ENCODE measurements at regions not wholly inside any gene's neighbourhood (a gene's known extent, or its start where the extent isn't known, plus 50 kb on each side); places are given as distances from the start of the nearest gene placed in this dataset.
A peak's percentile ranks its signal among the peaks of the same experiment; 100 is the strongest.

GRCh38 chr2:72032481-72033041, 115.1 kb downstream of the CYP26B1 start:
- no peaks in the 10 kb centered on the region for H3K9me3 ChIP-seq (replicated peaks in 1 of 2; ENCODE audit: control insufficient read depth in 2 of 2, insufficient read depth in 1 of 2, low read depth in 1 of 2, low read length in 2 of 2)
- H3K4me3 ChIP-seq (ENCODE audit: low read length in 2 of 2), result no peak overlapping the region
- no peak overlapping the region for H4K91ac ChIP-seq (ENCODE audit: low read depth, low read length, poor library complexity)
- no peak overlapping the region for H2AFZ ChIP-seq (ENCODE audit: low read length)
- H3K4ac ChIP-seq (ENCODE audit: low read length), result no peak overlapping the region
- H4K8ac ChIP-seq (ENCODE audit: low read depth, low read length), result no peak overlapping the region
- H3K36me3 ChIP-seq (replicated peaks in 1 of 2; ENCODE audit: control insufficient read depth in 2 of 2, insufficient read depth in 2 of 2, low read length in 2 of 2), result no peaks in the 10 kb centered on the region
- H3K4me2 ChIP-seq (ENCODE audit: insufficient read depth, low read length, poor library complexity, severe bottlenecking), result no peak overlapping the region
- H3K27me3 ChIP-seq (ENCODE audit: control insufficient read depth in 3 of 3, insufficient read depth in 3 of 3, low read depth in 1 of 3, low read length in 3 of 3), result no peaks in the 10 kb centered on the region
- H3K4me1 ChIP-seq (ENCODE audit: control insufficient read depth in 2 of 2, insufficient read depth in 1 of 2, low read depth in 1 of 2, low read length in 2 of 2), result peaks cover 0 to 8% of the 10 kb centered on the region in 2 donors
- peak overlapping the region; percentile 15 for H3K14ac ChIP-seq (ENCODE audit: low read length)
- no peak overlapping the region for H2BK120ac ChIP-seq (ENCODE audit: low read depth, low read length)
- peak overlapping the region; percentile 44 for H3K9ac ChIP-seq (ENCODE audit: low read depth, low read length, poor library complexity)
- H2BK5ac ChIP-seq (ENCODE audit: low read length), result no peak overlapping the region
- H2BK12ac ChIP-seq (ENCODE audit: low read length), result no peak overlapping the region
- H3K79me1 ChIP-seq (ENCODE audit: low read depth, low read length), result no peaks in the 10 kb centered on the region
- no peak overlapping the region for H2BK15ac ChIP-seq (ENCODE audit: low read length)
- H2AK5ac ChIP-seq (ENCODE audit: low read depth, low read length), result no peak overlapping the region
- H3K18ac ChIP-seq (ENCODE audit: low read length), result peak overlapping the region; percentile 66
- no CpG with 5 or more reads among the region's 13 CpGs for WGBS, 2 donors (ENCODE audit: extremely low coverage in 2 of 2, insufficient read length in 2 of 2, insufficient replicate concordance in 1 of 2)
- peak overlapping the region; percentile 48 for H3K23ac ChIP-seq (ENCODE audit: low read depth, low read length, poor library complexity)
- no peak overlapping the region for H3K27ac ChIP-seq (replicated peaks; ENCODE audit: low read length)
- no peak for DNase-seq (ENCODE audit: low spot score)

DNA sequence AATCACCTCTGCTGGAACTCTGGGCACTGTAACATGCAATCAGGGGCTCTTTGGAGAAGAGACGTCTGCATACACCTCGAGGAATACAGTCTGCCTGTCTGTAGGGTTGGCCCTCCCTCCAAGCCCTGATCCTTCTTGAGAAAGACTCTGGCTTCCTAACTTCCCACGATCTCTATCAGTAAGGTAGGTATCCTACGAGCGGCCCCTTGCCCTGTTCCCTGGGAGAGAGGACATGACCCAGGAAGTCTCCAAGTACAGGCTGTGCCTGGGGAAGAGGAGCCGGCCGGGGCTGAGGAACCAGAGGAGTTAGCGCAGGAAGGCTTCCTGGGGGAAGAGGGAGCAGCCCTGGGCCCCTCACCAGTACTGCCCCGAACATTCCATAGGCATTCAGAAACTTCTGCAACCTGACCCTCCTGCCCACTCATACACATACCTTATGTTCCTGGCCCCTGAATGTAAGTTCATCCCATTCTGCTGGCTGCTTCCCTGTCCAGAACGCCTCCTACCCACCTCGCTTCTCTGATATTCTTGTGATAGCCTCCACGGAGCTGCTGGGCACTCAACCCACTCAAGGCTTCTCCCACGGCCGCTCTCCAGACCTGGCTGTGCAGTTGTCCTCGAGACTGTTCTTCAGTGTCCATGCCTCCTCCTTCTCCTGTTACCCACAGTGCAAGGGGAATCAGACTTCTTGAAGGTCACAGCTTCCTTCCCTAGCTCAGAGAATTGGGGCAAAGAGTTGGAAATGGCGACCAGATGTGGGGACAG, 116.1 kb downstream of the CYP26B1 start:
- H3K23ac ChIP-seq (ENCODE audit: low read depth, low read length, poor library complexity), result no peak overlapping the region
- H4K8ac ChIP-seq (ENCODE audit: low read depth, low read length), result no peak overlapping the region
- no CpG with 5 or more reads among the region's 16 CpGs for WGBS, 2 donors (ENCODE audit: extremely low coverage in 2 of 2, insufficient read length in 2 of 2, insufficient replicate concordance in 1 of 2)
- no peak overlapping the region for H3K14ac ChIP-seq (ENCODE audit: low read length)
- H2BK12ac ChIP-seq (ENCODE audit: low read length), result no peak overlapping the region
- H3K27me3 ChIP-seq (ENCODE audit: control insufficient read depth in 3 of 3, insufficient read depth in 3 of 3, low read depth in 1 of 3, low read length in 3 of 3), result no peaks in the 10 kb centered on the region
- H3K9me3 ChIP-seq (replicated peaks in 1 of 2; ENCODE audit: control insufficient read depth in 2 of 2, insufficient read depth in 1 of 2, low read depth in 1 of 2, low read length in 2 of 2), result no peaks in the 10 kb centered on the region
- H3K36me3 ChIP-seq (replicated peaks in 1 of 2; ENCODE audit: control insufficient read depth in 2 of 2, insufficient read depth in 2 of 2, low read length in 2 of 2), result no peaks in the 10 kb centered on the region
- peak overlapping the region; percentile 56 for H3K18ac ChIP-seq (ENCODE audit: low read length)
- H2AFZ ChIP-seq (ENCODE audit: low read length), result no peak overlapping the region
- H3K4me1 ChIP-seq (ENCODE audit: control insufficient read depth in 2 of 2, insufficient read depth in 1 of 2, low read depth in 1 of 2, low read length in 2 of 2), result peaks cover 0 to 8% of the 10 kb centered on the region in 2 donors
- no peak overlapping the region for H4K91ac ChIP-seq (ENCODE audit: low read depth, low read length, poor library complexity)
- H2BK120ac ChIP-seq (ENCODE audit: low read depth, low read length), result no peak overlapping the region
- no peak overlapping the region for H3K4me2 ChIP-seq (ENCODE audit: insufficient read depth, low read length, poor library complexity, severe bottlenecking)
- H2AK5ac ChIP-seq (ENCODE audit: low read depth, low read length), result no peak overlapping the region
- no peak overlapping the region for H3K4me3 ChIP-seq (ENCODE audit: low read length in 2 of 2)
- no peak overlapping the region for H3K27ac ChIP-seq (replicated peaks; ENCODE audit: low read length)
- no peak overlapping the region for H3K4ac ChIP-seq (ENCODE audit: low read length)
- no peak overlapping the region for H2BK5ac ChIP-seq (ENCODE audit: low read length)
- no peak overlapping the region for H3K9ac ChIP-seq (ENCODE audit: low read depth, low read length, poor library complexity)
- DNase-seq (ENCODE audit: low spot score), result no peak
- no peaks in the 10 kb centered on the region for H3K79me1 ChIP-seq (ENCODE audit: low read depth, low read length)
- H2BK15ac ChIP-seq (ENCODE audit: low read length), result no peak overlapping the region

DNA sequence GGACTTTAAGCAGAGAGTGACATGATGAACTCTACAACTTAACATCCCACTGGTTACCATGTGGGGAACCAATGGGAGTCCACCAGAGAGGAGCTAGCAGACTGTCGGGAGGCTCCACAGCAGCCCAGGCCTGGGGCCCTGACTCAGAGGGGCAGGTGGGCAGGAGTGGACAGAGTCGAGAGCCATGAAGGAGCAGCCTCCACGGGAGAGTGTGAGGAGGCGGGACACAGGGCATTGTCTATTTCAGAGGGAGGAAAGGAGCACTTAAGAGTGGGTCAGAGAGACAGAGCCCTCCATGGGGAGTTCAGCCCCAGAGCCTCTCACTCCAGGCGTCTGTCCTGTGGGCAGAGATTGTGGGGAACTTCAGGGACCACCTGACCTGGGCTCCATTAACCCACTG, 118.7 kb downstream of the CYP26B1 start:
- Histone ChIP-seq H4K91ac (ENCODE audit: low read depth, low read length, poor library complexity) (no peak overlapping the region), H3K4me3 (ENCODE audit: low read length in 2 of 2) (no peak overlapping the region), H3K27me3 (ENCODE audit: control insufficient read depth in 3 of 3, insufficient read depth in 3 of 3, low read depth in 1 of 3, low read length in 3 of 3) (no peaks in the 10 kb centered on the region), H3K14ac (ENCODE audit: low read length) (no peak overlapping the region), H3K4me2 (ENCODE audit: insufficient read depth, low read length, poor library complexity, severe bottlenecking) (no peak overlapping the region), H2BK15ac (ENCODE audit: low read length) (peak overlapping the region; percentile 56), H3K9me3 (replicated peaks in 1 of 2; ENCODE audit: control insufficient read depth in 2 of 2, insufficient read depth in 1 of 2, low read depth in 1 of 2, low read length in 2 of 2) (no peaks in the 10 kb centered on the region), H2BK120ac (ENCODE audit: low read depth, low read length) (no peak overlapping the region), H2BK5ac (ENCODE audit: low read length) (no peak overlapping the region), H3K4me1 (ENCODE audit: control insufficient read depth in 2 of 2, insufficient read depth in 1 of 2, low read depth in 1 of 2, low read length in 2 of 2) (peaks cover 0 to 8% of the 10 kb centered on the region in 2 donors), H3K79me1 (ENCODE audit: low read depth, low read length) (no peaks in the 10 kb centered on the region), H3K18ac (ENCODE audit: low read length) (peak overlapping the region; percentile 45), H2AK5ac (ENCODE audit: low read depth, low read length) (no peak overlapping the region), H3K27ac (replicated peaks; ENCODE audit: low read length) (no peak overlapping the region), H3K23ac (ENCODE audit: low read depth, low read length, poor library complexity) (no peak overlapping the region), H3K4ac (ENCODE audit: low read length) (no peak overlapping the region), H2BK12ac (ENCODE audit: low read length) (no peak overlapping the region), H3K9ac (ENCODE audit: low read depth, low read length, poor library complexity) (no peak overlapping the region), H4K8ac (ENCODE audit: low read depth, low read length) (no peak overlapping the region), H2AFZ (ENCODE audit: low read length) (no peak overlapping the region), H3K36me3 (replicated peaks in 1 of 2; ENCODE audit: control insufficient read depth in 2 of 2, insufficient read depth in 2 of 2, low read length in 2 of 2) (no peaks in the 10 kb centered on the region)
- no peak for DNase-seq (ENCODE audit: low spot score)
- WGBS, 2 donors (ENCODE audit: extremely low coverage in 2 of 2, insufficient read length in 2 of 2, insufficient replicate concordance in 1 of 2), result no CpG with 5 or more reads among the region's 5 CpGs

DNA sequence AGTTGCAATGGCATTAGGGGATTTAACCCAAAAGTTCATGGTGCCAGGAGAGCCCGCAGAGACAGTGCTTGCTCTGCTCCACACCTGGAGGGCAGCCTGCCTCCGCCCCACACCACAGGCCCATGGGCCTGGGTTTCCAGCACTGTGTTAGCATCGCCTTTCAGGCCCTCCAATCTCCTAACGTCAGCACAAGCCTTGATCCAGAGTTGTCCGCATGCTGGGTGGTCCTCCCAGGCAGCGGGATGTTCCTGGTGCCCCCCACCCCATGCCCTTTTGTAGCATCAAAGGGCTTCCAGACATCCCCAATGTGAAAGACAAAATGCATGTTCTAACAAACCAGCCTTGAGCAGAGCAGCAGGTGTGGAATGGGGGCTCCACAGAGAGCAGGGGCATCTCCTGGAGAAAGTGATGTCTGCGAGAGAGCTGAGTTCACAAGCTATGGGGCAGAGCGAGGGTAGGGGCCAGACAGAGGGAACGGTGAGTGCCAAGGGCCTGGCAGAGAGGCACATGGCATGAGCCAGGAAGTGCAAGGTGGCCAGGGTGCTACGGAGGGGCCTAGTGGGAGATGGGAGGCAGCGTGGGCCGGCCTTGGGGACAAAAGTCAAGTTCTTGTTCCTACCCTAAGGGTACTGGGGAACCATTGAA, 119.2 kb downstream of the CYP26B1 start:
- Histone ChIP-seq H2BK120ac (ENCODE audit: low read depth, low read length) (no peak overlapping the region), H3K27me3 (ENCODE audit: control insufficient read depth in 3 of 3, insufficient read depth in 3 of 3, low read depth in 1 of 3, low read length in 3 of 3) (peaks cover 0 to 2% (median 0%) of the 10 kb centered on the region in 3 experiments), H3K23ac (ENCODE audit: low read depth, low read length, poor library complexity) (peak overlapping the region; percentile 3), H3K27ac (replicated peaks; ENCODE audit: low read length) (no peak overlapping the region), H3K4me1 (ENCODE audit: control insufficient read depth in 2 of 2, insufficient read depth in 1 of 2, low read depth in 1 of 2, low read length in 2 of 2) (peaks cover 0 to 8% of the 10 kb centered on the region in 2 donors), H2BK15ac (ENCODE audit: low read length) (peak overlapping the region; percentile 56), H2AK5ac (ENCODE audit: low read depth, low read length) (peak overlapping the region; percentile 20), H2BK5ac (ENCODE audit: low read length) (no peak overlapping the region), H3K79me1 (ENCODE audit: low read depth, low read length) (peaks cover 3% of the 10 kb centered on the region), H3K4me3 (ENCODE audit: low read length in 2 of 2) (no peak overlapping the region), H3K9ac (ENCODE audit: low read depth, low read length, poor library complexity) (no peak overlapping the region), H3K9me3 (replicated peaks in 1 of 2; ENCODE audit: control insufficient read depth in 2 of 2, insufficient read depth in 1 of 2, low read depth in 1 of 2, low read length in 2 of 2) (no peaks in the 10 kb centered on the region), H4K8ac (ENCODE audit: low read depth, low read length) (no peak overlapping the region), H3K4ac (ENCODE audit: low read length) (no peak overlapping the region), H4K91ac (ENCODE audit: low read depth, low read length, poor library complexity) (no peak overlapping the region), H3K36me3 (replicated peaks in 1 of 2; ENCODE audit: control insufficient read depth in 2 of 2, insufficient read depth in 2 of 2, low read length in 2 of 2) (no peaks in the 10 kb centered on the region), H3K18ac (ENCODE audit: low read length) (peak overlapping the region; percentile 9), H3K4me2 (ENCODE audit: insufficient read depth, low read length, poor library complexity, severe bottlenecking) (no peak overlapping the region), H3K14ac (ENCODE audit: low read length) (no peak overlapping the region), H2AFZ (ENCODE audit: low read length) (no peak overlapping the region), H2BK12ac (ENCODE audit: low read length) (no peak overlapping the region)
- no CpG with 5 or more reads among the region's 12 CpGs for WGBS, 2 donors (ENCODE audit: extremely low coverage in 2 of 2, insufficient read length in 2 of 2, insufficient replicate concordance in 1 of 2)
- no peak for DNase-seq (ENCODE audit: low spot score)

Measured in neuronal stem cell (in vitro differentiated cells).